Ishikawa (cell line): ENCODE measurements at regions not wholly inside any gene's neighbourhood (a gene's known extent, or its start where the extent isn't known, plus 50 kb on each side); places are given as distances from the start of the nearest gene placed in this dataset.

Source experiments
- CEBPB ChIP-seq: IDR thresholded peaks from 2 replicates; pipeline ENCODE4 v1.6.1; 2012
- CREB1 ChIP-seq: IDR thresholded peaks from 2 replicates; pipeline ENCODE4 v1.6.1; 2012; ENCODE audit warnings: low read depth
- EGR1 ChIP-seq: IDR thresholded peaks from 2 replicates; pipeline ENCODE4 v1.6.1; 2012
- EP300 ChIP-seq: IDR thresholded peaks from 2 replicates; pipeline ENCODE4 v1.6.1; 2012; ENCODE audit warnings: borderline replicate concordance
- FOXM1 ChIP-seq: IDR thresholded peaks from 2 replicates; pipeline ENCODE4 v1.6.1; 2012; ENCODE audit warnings: low read depth, borderline replicate concordance
- MAX ChIP-seq: IDR thresholded peaks from 2 replicates; pipeline ENCODE4 v1.6.1; 2012
- NFIC ChIP-seq: IDR thresholded peaks from 2 replicates; pipeline ENCODE4 v1.6.1; 2012
- RAD21 ChIP-seq: IDR thresholded peaks from 2 replicates; pipeline ENCODE4 v1.6.1; 2012; ENCODE audit warnings: low read depth
- REST ChIP-seq: IDR thresholded peaks from 2 replicates; pipeline ENCODE4 v1.6.1; 2012; ENCODE audit warnings: low read depth, mild to moderate bottlenecking
- TAF1 ChIP-seq: IDR thresholded peaks from 2 replicates; pipeline ENCODE4 v1.6.1; 2012; ENCODE audit warnings: low read depth, mild to moderate bottlenecking
- TCF12 ChIP-seq: IDR thresholded peaks from 2 replicates; pipeline ENCODE4 v1.6.1; 2012; ENCODE audit warnings: low read depth
- TEAD4 ChIP-seq: IDR thresholded peaks from 2 replicates; pipeline ENCODE4 v1.6.1; 2012
- USF1 ChIP-seq: IDR thresholded peaks from 2 replicates; pipeline ENCODE4 v1.6.1; 2012
- YY1 ChIP-seq: IDR thresholded peaks from 2 replicates; pipeline ENCODE4 v1.6.1; 2012; ENCODE audit warnings: low read depth
- ZBTB7A ChIP-seq: IDR thresholded peaks from 2 replicates; pipeline ENCODE4 v1.6.1; 2012; ENCODE audit warnings: low read depth

GRCh38 chr7:17429579-17429978, 131.1 kb downstream of the AHR start:
- TF ChIP-seq REST, result no peak
- TF ChIP-seq USF1, result no peak
- TF ChIP-seq TEAD4, result no peak
- TF ChIP-seq RAD21, result no peak
- TF ChIP-seq TAF1, result no peak
- no peak for TF ChIP-seq ZBTB7A
- no peak for TF ChIP-seq YY1
- TF ChIP-seq FOXM1, result no peak
- TF ChIP-seq NFIC, result no peak
- no peak for TF ChIP-seq EP300

GRCh38 chr7:17432793-17433192, 134.3 kb downstream of the AHR start:
- TF ChIP-seq MAX, result no peak
- no peak for TF ChIP-seq CREB1
- TF ChIP-seq EGR1, result no peak
- TF ChIP-seq NFIC, result no peak
- TF ChIP-seq USF1, result no peak

- TF ChIP-seq EP300, result no peak
- no peak for TF ChIP-seq TAF1
- no peak for TF ChIP-seq EGR1
- TF ChIP-seq TEAD4, result no peak
- TF ChIP-seq CEBPB, result no peak
- no peak for TF ChIP-seq ZBTB7A
- no peak for TF ChIP-seq USF1
- TF ChIP-seq REST, result no peak
- TF ChIP-seq MAX, result no peak
- TF ChIP-seq FOXM1, result no peak
- TF ChIP-seq NFIC, result no peak
- no peak for TF ChIP-seq RAD21
- TF ChIP-seq CREB1, result no peak
- no peak for TF ChIP-seq TCF12
- TF ChIP-seq YY1, result no peak
These were observed 135.7 kb downstream of the AHR start for GRCh38 chr7:17434191-17434590.

- no peak for TF ChIP-seq MAX
- TF ChIP-seq CEBPB, result no peak
- no peak for TF ChIP-seq TEAD4
- no peak for TF ChIP-seq USF1
- TF ChIP-seq TAF1, result no peak
- no peak for TF ChIP-seq EGR1
- no peak for TF ChIP-seq ZBTB7A
- no peak for TF ChIP-seq RAD21
- no peak for TF ChIP-seq EP300
- no peak for TF ChIP-seq FOXM1
- no peak for TF ChIP-seq REST
- TF ChIP-seq YY1, result no peak
- TF ChIP-seq CREB1, result no peak
- no peak for TF ChIP-seq TCF12
- TF ChIP-seq NFIC, result no peak
These were observed 136.6 kb downstream of the AHR start for GRCh38 chr7:17434841-17435692.
